Dendritic cell treated with granulocyte-macrophage colony-stimulating factor and Interleukin-4, amounts not matched to agents 40 ng/mL and 50 ng/mL, for 4 days (primary cell): ENCODE measurements at regions not wholly inside any gene's neighbourhood (a gene's known extent, or its start where the extent isn't known, plus 50 kb on each side); places are given as distances from the start of the nearest gene placed in this dataset.

ENCODE experiments used
- H3K27ac Mint-ChIP-seq: one replicate; pipeline ENCODE4 v1.8.0; 2022; ENCODE audit warnings: mild to moderate bottlenecking, mixed read lengths
- H3K27me3 Mint-ChIP-seq: one replicate; pipeline ENCODE4 v1.8.0; 2022; ENCODE audit warnings: mild to moderate bottlenecking, mixed read lengths
- H3K36me3 Mint-ChIP-seq: one replicate; pipeline ENCODE4 v1.8.0; 2022; ENCODE audit warnings: low read depth, mixed read lengths
- H3K4me1 Mint-ChIP-seq: one replicate; pipeline ENCODE4 v1.8.0; 2022; ENCODE audit warnings: low read depth, mixed read lengths
- H3K4me3 Mint-ChIP-seq: one replicate; pipeline ENCODE4 v1.8.0; 2022; ENCODE audit warnings: mild to moderate bottlenecking, moderate library complexity, mixed read lengths
- H3K9me3 Mint-ChIP-seq: one replicate; pipeline ENCODE4 v1.8.0; 2022; ENCODE audit warnings: mixed read lengths
- intact Hi-C: fragments of 100-400 bp; cut with micrococcal nuclease; formaldehyde crosslinking; loops from one replicate; pipeline ENCODE4 v1.15.0; 2022

DNA sequence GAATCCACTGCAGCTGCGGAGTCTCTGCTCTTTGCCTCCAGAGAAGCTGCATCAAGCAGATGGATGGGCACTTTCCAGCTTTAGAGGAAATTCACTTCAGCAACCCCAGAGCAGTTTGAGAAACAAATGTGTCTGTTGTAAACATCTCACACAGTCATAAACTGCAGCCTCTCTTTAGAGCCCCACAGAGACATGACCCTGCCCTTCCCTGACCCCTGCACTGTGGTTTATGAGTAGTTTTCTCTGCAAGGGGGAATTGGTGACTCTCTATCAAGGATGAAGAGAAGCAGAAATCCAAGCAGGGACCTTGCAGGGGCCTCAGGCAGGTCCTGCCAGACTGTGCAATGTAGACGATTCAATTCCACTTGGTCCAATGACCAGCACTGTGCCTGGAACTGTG is 160.2 kb downstream of the SH2D4B start:
- no peak overlapping the region for H3K4me3 Mint-ChIP-seq
- peaks cover 3% of the 10 kb centered on the region for H3K27me3 Mint-ChIP-seq
- no peaks in the 10 kb centered on the region for H3K36me3 Mint-ChIP-seq
- no peaks in the 10 kb centered on the region for H3K9me3 Mint-ChIP-seq
- no peaks in the 10 kb centered on the region for H3K4me1 Mint-ChIP-seq
- intact Hi-C loops, result loop anchor here (10.0 kb wide), 1 partner anchor 227 kb away; no protein-coding TSS in a partner anchor
- no peak overlapping the region for H3K27ac Mint-ChIP-seq

DNA sequence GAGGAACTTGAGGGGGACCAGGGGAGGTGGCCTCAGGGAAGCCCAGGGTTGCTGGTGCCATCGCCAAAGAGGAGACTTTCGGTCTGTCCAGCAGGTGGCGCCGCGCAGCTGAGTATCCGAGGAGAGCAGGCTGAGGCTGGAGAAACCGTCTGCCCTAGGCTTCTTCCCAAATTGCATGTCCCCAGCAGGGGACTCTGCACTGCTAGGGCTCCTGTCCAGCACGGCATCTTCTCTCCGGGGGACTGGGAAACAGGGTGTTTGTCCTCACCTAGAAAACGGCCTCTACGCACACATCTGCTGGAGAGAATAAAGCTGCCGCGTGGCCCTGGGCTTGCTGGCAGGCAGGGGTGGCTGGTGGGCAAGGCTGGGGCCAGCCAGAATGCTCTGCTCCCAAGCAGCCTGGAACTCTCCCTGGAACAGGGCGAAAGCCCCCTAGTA is 161.9 kb downstream of the SH2D4B start:
- no peaks in the 10 kb centered on the region for H3K9me3 Mint-ChIP-seq
- H3K36me3 Mint-ChIP-seq, result no peaks in the 10 kb centered on the region
- H3K4me1 Mint-ChIP-seq, result no peaks in the 10 kb centered on the region
- H3K27me3 Mint-ChIP-seq, result peaks cover 3% of the 10 kb centered on the region
- H3K27ac Mint-ChIP-seq, result no peak overlapping the region
- intact Hi-C loops, result loop anchor here (5.0 to 10.0 kb wide), 2 partner anchors 225 to 318 kb away; no protein-coding TSS in a partner anchor
- H3K4me3 Mint-ChIP-seq, result no peak overlapping the region

DNA sequence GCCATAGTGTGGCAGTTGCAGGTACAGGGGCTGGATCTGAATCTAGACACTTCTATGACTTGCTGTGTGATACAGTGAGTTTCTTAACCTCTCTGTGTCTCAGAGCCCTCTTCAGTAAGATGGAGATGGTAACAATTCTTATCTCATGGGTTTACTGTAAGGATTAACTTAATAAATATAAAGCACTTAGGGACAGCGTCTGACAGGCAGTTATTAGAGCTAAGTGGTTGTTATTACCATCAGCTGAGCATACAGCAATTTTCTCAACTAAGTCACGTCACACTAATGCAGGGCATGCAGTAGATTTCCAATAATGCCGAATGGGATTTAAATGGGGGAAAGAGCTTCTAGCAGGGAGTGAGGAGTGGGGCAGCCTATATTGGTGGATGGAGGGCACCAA is 162.6 kb downstream of the SH2D4B start:
- Mint-ChIP-seq H3K27ac (no peak overlapping the region), H3K36me3 (no peaks in the 10 kb centered on the region), H3K4me3 (no peak overlapping the region), H3K27me3 (peaks cover 3% of the 10 kb centered on the region), H3K4me1 (no peaks in the 10 kb centered on the region), H3K9me3 (no peaks in the 10 kb centered on the region)
- intact Hi-C loops, result loop anchor here (5.0 kb wide), 1 partner anchor 317 kb away; no protein-coding TSS in a partner anchor

DNA sequence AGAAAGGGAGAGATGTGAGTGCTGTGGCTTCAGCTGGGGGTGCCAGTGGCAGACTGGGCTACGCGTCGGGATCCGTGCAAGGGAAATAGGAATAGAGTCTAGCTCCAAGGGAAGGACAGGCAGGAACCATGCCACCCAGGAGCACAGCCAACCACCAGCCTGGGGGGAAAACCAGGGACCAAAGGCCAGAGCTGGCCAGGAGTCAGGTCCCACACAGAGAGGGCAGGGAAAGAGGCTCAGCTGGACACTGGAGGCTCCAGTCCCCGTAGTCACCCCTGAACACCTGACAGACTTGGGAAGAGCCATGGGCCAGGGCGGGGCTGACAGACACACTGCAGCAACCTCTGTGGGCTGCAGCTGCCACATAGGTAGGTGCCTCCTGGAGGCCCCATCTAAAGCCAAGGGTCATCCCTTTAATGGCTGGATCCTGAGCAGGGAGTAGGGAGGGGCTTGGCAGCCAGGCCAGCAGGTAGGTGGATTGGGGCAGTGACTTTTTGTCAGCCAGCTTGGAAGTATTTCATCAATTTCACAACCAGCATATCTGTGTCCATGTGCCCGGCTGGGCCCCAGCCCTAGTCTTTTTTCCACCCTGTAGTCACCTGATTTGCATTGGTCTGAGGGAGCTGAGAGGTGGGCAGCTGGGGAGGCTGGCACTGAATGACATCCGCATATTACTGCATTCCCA is 163.2 kb downstream of the SH2D4B start:
- Mint-ChIP-seq H3K4me1 (no peaks in the 10 kb centered on the region), H3K36me3 (no peaks in the 10 kb centered on the region), H3K9me3 (no peaks in the 10 kb centered on the region), H3K4me3 (no peak overlapping the region), H3K27ac (no peak overlapping the region), H3K27me3 (peaks cover 3% of the 10 kb centered on the region)
- intact Hi-C loops, result loop anchor here (5.0 kb wide), 1 partner anchor 316 kb away; no protein-coding TSS in a partner anchor

DNA sequence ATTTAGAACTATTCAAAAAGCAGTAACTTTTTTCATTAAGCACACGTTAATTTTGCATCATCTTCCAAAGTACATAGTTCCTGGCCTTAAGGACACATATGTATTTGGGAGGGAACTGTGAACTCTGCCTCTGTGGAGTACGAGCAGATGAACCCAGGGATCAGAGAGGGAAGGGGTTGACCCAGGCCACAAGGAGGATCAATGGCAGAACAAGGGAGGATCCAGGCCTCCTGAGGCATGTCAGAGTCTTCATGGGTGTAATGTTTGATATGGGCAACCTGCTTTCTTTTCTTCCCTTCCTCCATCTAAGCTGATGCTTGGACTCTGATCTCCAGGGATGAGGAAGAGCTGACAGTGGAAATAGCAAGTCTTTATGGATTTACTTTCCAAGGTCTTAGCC is 164.0 kb downstream of the SH2D4B start:
- no peak overlapping the region for H3K4me3 Mint-ChIP-seq
- no peak overlapping the region for H3K27ac Mint-ChIP-seq
- H3K27me3 Mint-ChIP-seq, result peaks cover 3% of the 10 kb centered on the region
- intact Hi-C loops, result loop anchor here (5.0 kb wide), 1 partner anchor 316 kb away; no protein-coding TSS in a partner anchor
- no peaks in the 10 kb centered on the region for H3K36me3 Mint-ChIP-seq
- no peaks in the 10 kb centered on the region for H3K9me3 Mint-ChIP-seq
- no peaks in the 10 kb centered on the region for H3K4me1 Mint-ChIP-seq

DNA sequence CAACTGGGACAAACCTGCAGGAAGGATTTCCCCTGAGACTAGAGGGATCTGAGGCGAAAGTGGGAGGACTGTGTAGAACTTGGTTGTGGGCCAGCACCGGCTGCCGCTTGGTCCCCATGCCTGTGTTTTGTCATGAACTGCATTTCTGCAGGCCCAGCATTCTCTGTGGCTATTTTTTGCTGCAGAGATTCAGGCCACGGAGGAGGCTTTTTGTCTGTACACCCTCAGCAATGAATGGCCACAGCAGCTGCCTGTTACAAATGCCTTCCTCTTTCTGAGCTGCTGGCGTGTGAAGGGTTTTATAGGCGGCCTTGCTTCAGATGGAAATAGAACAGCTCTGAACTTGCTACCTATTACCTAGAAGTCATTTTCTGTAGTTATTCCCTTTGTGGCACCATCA is 164.4 kb downstream of the SH2D4B start:
- no peak overlapping the region for H3K27ac Mint-ChIP-seq
- peaks cover 3% of the 10 kb centered on the region for H3K27me3 Mint-ChIP-seq
- intact Hi-C loops, result loop anchor here (5.0 kb wide), 1 partner anchor 315 kb away; no protein-coding TSS in a partner anchor
- no peaks in the 10 kb centered on the region for H3K9me3 Mint-ChIP-seq
- H3K4me3 Mint-ChIP-seq, result no peak overlapping the region
- no peaks in the 10 kb centered on the region for H3K4me1 Mint-ChIP-seq
- no peaks in the 10 kb centered on the region for H3K36me3 Mint-ChIP-seq

DNA sequence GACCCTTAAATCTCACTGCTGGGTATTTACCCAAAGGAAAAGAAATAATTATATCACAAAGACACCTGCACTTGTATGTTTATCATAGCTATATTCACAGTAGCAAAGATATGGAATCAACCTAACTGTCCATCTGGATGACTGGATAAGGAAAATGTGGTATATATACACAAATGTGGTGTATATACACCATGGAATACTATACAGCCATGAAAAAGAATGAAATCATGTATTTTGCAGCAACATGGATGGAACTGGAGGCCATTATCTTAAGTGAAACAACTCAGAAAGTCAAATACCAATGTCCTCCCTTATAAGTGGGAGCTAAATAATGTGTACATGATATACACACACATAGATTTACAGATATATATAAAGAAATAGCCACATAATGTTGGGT is 168.2 kb downstream of the SH2D4B start:
- no peak overlapping the region for H3K27ac Mint-ChIP-seq
- H3K4me3 Mint-ChIP-seq, result no peak overlapping the region
- no peaks in the 10 kb centered on the region for H3K9me3 Mint-ChIP-seq
- H3K4me1 Mint-ChIP-seq, result no peaks in the 10 kb centered on the region
- H3K27me3 Mint-ChIP-seq, result peaks cover 3% of the 10 kb centered on the region
- intact Hi-C loops, result no loop called here
- H3K36me3 Mint-ChIP-seq, result no peaks in the 10 kb centered on the region

DNA sequence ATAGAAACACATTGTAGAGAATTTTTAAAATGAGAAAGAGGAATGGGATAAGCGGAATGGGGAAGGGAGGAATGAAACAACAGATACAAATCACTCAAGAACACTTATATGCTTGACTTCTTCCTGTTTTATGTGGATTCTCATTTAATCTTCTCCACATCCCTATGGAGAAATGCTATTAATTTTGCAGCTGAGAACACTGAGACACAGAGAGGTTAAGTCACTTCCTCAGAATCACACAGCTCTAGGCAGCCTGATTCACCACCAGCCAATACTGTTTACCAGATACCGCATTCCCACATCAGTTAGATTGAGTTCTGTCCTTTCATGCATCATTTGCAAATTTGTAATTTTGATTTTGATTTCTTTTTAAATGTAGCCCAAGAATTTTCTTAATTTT is 170.5 kb downstream of the SH2D4B start:
- Mint-ChIP-seq H3K4me1 (no peaks in the 10 kb centered on the region), H3K9me3 (no peaks in the 10 kb centered on the region), H3K36me3 (no peaks in the 10 kb centered on the region), H3K4me3 (no peak overlapping the region), H3K27ac (no peak overlapping the region), H3K27me3 (peaks cover 5% of the 10 kb centered on the region)
- intact Hi-C loops, result no loop called here

DNA sequence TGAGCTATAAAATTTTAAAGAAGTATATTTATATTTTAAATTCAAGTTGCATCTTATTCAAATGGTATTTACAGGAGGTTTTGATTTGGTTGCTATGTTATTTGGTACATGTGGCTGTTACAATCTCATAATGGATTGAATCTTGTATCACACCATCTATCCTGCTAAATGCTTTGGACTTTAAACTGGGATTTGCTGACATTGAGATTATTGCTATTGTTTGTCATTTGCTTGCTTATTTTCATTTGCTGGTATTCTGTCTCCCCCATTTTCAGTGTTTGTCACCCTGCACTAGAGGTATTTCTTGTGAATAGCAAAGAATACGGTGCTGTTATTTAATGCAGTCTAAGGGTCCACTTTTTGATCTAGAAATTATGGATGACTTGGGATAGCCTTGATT is 171.1 kb downstream of the SH2D4B start:
- Mint-ChIP-seq H3K27ac (no peak overlapping the region), H3K36me3 (no peaks in the 10 kb centered on the region), H3K4me3 (no peak overlapping the region), H3K27me3 (peaks cover 5% of the 10 kb centered on the region), H3K4me1 (no peaks in the 10 kb centered on the region), H3K9me3 (no peaks in the 10 kb centered on the region)
- intact Hi-C loops, result no loop called here

DNA sequence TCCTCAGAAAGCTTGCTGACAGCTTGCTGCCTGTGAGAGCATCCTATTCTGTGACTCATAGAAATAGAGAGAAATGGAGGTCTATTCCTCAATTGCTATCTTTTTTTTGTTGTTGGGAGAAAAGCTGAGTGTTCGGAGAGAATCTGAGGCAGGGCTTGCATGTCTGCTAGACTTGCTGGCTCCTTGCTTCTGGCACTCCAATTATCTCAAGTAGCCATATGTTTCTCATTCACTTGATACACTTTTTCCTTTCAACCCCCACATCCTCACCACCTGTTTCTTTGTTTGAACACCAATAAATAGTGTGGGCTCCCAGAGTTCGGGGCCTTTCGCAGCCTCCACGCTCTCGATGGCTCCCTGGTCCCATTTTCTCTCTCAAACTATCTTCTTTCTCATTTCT is 172.2 kb downstream of the SH2D4B start:
- no peak overlapping the region for H3K4me3 Mint-ChIP-seq
- no peaks in the 10 kb centered on the region for H3K4me1 Mint-ChIP-seq
- intact Hi-C loops, result no loop called here
- no peak overlapping the region for H3K27ac Mint-ChIP-seq
- H3K9me3 Mint-ChIP-seq, result no peaks in the 10 kb centered on the region
- H3K36me3 Mint-ChIP-seq, result no peaks in the 10 kb centered on the region
- H3K27me3 Mint-ChIP-seq, result peaks cover 8% of the 10 kb centered on the region

DNA sequence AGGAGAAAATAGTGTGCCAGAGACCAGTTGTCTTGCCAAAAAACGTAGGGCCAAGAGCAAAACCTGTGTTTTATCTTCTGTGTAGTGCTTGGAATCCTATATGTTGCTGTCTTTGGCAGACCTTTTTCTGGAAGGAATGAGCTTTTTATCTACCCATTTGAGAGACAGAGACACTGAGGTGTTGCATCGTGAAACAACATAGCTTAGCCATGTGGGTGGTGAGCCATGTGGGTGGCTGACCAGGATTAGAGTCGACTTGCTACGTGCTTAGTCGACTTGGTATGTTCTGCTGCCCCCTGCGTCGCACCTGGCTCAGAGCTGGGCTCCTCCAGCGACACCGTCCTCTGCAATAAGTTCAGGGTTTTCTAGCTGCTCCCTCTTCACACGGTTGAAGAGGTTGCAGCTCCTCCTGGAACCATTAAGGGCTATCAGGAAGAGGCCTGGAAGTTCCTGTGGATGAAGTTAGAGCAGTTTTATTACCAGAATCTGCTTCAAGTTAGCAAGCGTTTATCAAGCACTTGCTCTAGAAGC is 175.8 kb downstream of the SH2D4B start:
- intact Hi-C loops, result no loop called here
- H3K9me3 Mint-ChIP-seq, result no peaks in the 10 kb centered on the region
- H3K4me3 Mint-ChIP-seq, result no peak overlapping the region
- H3K4me1 Mint-ChIP-seq, result no peaks in the 10 kb centered on the region
- H3K36me3 Mint-ChIP-seq, result no peaks in the 10 kb centered on the region
- no peak overlapping the region for H3K27ac Mint-ChIP-seq
- peaks cover 10% of the 10 kb centered on the region for H3K27me3 Mint-ChIP-seq

DNA sequence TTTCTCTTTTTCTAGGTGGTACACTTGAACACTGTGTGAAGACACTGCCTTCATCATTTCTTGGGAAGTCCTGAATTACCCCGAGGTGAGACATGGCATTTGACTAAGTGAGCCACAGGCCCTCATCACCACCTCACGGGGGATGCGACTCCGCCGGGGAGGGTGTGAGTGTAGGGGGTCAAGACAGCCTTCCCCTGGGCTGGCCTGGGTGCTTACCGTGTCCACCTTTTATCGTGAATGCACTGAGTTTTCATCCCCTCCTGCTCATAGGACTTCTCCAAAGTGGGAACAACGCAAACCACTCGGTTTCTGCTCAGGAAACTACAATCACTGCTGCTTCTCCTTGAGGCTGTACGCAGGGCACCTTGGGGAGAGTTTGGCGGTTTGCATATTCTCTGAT is 176.9 kb downstream of the SH2D4B start:
- Mint-ChIP-seq H3K9me3 (no peaks in the 10 kb centered on the region), H3K36me3 (no peaks in the 10 kb centered on the region), H3K27ac (no peak overlapping the region), H3K4me3 (no peak overlapping the region), H3K4me1 (no peaks in the 10 kb centered on the region), H3K27me3 (peaks cover 10% of the 10 kb centered on the region)
- intact Hi-C loops, result no loop called here

DNA sequence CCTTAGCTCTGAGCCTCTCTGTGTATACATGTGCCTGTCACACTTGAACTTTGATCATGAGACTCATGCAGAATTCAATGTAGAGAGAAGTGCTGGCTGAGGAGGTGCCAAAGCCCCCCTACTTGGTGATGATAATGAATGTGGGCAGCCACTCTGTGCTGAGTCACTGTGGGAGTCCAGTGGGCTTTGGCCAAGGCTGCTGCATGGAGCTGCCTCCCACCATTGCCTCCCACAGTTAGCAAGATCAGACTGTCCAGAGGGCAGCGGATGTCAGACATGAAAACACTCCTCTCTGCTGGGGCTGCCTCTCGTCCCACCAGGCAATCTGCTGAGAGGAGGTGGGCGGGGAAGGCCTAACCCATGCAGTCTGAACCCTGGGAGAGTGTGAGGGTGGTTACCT is 180.3 kb downstream of the SH2D4B start:
- intact Hi-C loops, result no loop called here
- H3K36me3 Mint-ChIP-seq, result no peaks in the 10 kb centered on the region
- H3K4me3 Mint-ChIP-seq, result no peak overlapping the region
- no peaks in the 10 kb centered on the region for H3K9me3 Mint-ChIP-seq
- H3K27me3 Mint-ChIP-seq, result peaks cover 4% of the 10 kb centered on the region
- no peak overlapping the region for H3K27ac Mint-ChIP-seq
- no peaks in the 10 kb centered on the region for H3K4me1 Mint-ChIP-seq

DNA sequence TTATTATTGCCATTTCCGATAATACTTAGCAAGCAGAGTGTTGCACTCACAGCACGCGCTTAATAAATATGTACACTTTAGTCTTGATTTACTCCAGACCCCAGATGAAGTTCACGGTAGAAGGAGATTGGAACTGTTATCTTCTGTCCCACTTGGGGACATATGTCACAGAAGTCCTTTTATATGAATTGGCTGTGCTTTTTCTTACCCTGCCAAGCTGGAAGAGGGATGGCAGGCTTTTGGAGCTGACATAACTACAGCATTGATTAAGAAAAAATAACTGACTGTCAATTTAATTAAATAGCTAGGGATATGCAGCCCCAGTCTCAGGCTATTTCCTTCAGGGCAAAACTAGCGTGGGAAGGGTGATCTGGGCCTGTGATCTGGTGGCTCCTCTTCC is 182.2 kb downstream of the SH2D4B start:
- no peaks in the 10 kb centered on the region for H3K4me1 Mint-ChIP-seq
- H3K9me3 Mint-ChIP-seq, result no peaks in the 10 kb centered on the region
- no peak overlapping the region for H3K4me3 Mint-ChIP-seq
- no peaks in the 10 kb centered on the region for H3K36me3 Mint-ChIP-seq
- intact Hi-C loops, result no loop called here
- peaks cover 2% of the 10 kb centered on the region for H3K27me3 Mint-ChIP-seq
- no peak overlapping the region for H3K27ac Mint-ChIP-seq

DNA sequence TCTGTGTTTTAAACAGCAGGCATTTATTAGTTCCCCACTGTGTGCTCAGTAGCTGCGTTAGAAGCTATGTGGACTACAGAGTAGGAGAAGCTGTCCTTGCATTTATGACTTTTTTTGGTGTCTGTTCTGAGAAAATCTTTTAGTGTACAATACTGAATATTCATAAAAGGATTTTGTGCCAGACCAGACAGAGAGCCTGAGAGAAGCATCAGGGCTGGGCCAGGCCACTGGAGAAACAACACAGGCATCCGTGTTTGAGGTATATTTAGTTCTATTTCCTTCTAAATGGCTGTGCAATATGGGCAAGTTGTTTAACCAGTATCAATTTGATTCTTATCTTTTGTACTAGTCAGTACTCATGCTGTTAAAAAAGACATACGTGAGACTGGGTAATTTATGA is 182.8 kb downstream of the SH2D4B start:
- Mint-ChIP-seq H3K4me1 (no peaks in the 10 kb centered on the region), H3K27ac (no peak overlapping the region), H3K4me3 (no peak overlapping the region), H3K9me3 (no peaks in the 10 kb centered on the region), H3K36me3 (no peaks in the 10 kb centered on the region), H3K27me3 (no peaks in the 10 kb centered on the region)
- intact Hi-C loops, result no loop called here
